NCI-H2196 (cell line): ENCODE measurements at regions not wholly inside any gene's neighbourhood (a gene's known extent, or its start where the extent isn't known, plus 50 kb on each side); places are given as distances from the start of the nearest gene placed in this dataset.

ENCODE experiments used
- DNase-seq: peaks from one replicate; lab custom pipeline; 2025; ENCODE audit not compliant: unreplicated experiment; lab: John Stamatoyannopoulos, UW

DNA sequence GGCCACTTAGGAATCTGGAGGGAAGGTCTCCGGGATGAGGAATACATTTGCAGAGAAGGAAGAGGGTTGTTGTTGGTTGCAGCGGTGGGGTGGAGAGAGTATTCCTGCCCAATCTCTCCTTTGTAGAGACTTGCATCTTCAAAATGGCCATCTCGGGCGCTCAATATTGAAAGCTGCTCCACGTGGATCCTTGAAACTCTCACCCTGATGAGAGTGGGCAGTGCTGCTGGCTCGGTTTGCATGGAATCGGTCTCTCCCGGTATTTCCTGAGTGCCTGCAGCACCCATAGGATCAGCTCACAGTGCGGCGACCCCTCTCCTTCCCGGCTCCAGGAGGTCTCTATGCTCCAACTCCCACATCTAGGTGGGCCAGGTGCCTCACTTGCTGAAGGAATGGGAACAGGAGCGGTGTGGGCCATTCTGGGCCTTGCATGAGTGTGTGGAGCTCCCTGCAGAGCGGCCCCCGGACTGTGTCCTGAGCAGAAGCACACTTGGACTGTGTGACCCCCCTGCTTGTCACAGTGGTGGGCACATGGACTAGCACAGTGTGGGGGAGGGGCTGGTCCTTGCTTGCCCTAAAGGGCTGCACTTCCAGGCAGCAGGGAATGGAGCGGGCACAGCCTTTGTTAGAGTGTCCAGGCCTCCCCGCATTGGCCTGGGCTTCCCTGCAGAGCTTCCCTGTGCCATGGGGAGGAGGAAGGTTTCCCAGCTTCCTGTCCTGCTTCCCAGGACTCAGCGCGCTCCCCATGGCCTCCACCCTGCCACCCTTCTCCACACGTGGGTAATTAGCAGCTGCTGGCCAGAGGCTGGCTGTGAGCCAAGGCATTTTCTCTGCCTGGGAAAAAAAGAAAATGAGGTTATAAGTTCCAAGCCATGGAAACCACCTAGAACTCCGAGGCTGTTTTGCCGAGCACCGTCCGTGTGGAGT lies 139.3 kb downstream of the IRF8 start:
- DNase-seq, result peak; percentile 27

GRCh38 chr16:86038926-86039310 lies 140.0 kb downstream of the IRF8 start:
- no peak for DNase-seq

- DNase-seq, result no peak
Measured at GRCh38 chr16:86039606-86040005, 140.6 kb downstream of the IRF8 start.

DNA sequence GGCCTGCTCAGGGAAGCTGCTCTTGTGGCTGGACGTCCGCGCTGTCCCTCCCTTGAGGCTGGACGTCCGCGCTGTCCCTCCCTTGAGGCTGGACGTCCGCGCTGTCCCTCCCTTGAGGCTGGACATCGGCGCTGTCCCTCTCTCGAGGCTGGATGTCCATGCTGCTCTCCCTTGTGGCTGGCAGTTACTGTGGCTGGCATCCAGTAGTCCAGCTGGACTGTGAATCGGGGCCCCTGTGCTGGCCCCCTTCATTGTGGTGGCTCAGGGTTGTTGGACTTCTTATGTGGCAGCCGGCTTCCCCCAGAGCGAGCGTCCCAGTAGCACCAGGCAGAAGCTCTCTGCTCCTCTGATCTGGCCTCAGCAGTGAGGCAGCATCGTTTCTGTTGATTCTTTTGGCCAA lies 141.5 kb downstream of the IRF8 start:
- DNase-seq, result no peak

GRCh38 chr16:86041215-86041614 lies 142.3 kb downstream of the IRF8 start:
- no peak for DNase-seq

DNA sequence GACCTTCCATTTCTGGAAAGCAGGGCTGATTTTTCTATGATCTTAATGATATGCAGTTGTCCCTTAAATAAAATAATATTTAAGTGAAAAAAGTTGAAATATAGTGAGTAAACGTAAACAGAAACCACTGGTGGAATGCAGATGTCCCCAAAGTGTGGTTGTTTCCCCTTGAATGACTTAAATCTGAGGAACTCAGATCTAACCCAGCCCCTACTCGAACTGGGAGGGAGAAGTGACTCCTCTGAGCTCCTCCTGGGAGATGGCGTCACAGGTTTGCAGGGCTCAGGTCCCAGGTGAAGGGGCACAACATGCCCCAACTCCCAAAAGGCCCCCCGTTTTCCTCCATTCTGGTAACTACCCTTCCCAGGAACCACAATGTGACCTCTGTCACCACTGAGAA lies 142.8 kb downstream of the IRF8 start:
- DNase-seq, result no peak

DNA sequence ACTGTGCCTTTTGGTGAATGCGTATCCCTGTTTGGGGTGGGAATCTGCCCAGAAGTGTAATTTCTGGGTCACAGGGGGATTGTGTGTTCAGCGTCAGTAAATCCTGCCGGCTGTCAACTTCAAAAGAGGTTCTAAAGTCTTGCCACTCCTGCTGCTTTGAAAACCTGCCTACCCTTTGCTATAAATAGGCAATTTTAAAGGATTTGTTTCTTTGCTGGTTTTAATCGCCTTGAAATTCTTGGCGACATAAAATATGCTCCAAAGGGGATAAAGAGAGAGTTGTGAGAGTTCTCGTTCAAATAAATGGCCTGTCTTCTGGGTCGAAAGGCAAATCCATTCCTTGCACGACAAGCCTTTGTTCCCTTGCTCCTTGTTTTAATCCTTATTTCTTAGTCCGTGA lies 143.4 kb downstream of the IRF8 start:
- DNase-seq, result no peak

- DNase-seq, result no peak
Measured at GRCh38 chr16:86042996-86043725, 144.2 kb downstream of the IRF8 start.

DNA sequence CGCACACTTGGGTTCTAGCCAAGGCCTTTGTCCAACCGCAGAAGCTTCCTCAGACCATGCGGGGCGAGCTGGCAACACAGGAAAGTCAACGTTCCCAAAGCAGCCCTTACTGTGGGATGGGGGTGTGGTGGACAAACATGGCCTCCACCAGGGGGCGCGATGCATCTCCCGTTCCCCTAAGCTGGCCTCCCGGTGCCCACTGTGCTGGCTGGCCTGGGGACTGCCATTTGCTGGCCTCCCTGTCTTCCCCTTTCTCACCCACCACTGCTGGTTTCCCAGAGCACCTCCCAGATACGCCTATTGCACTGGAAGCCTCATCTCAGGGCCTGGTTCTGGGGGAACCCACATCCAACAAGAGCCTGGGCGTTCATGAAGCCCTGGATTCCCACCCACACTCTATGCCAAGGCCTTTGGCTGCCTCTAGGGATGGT lies 145.3 kb downstream of the IRF8 start:
- no peak for DNase-seq

- DNase-seq, result peak; percentile 11
Measured at GRCh38 chr16:86044881-86045590, 146.1 kb downstream of the IRF8 start.

DNA sequence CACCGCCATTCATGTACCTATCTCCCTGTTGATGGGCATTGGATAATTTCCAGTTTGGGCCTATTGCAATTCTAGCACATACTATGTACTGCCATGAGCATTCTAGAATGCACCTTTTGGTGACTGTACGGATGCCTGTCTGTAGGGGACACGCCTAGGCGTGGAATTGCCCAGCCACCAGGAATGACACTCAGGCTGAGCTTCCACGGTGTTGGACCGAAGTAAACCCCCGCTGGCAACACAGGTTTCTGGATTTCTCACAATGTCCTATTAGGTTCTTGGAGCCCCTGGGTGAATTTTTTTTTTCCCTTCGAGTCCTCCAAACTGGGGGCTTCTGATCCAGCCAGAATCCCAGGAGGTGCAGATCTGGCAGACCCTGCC lies 146.6 kb downstream of the IRF8 start:
- DNase-seq, result no peak

DNA sequence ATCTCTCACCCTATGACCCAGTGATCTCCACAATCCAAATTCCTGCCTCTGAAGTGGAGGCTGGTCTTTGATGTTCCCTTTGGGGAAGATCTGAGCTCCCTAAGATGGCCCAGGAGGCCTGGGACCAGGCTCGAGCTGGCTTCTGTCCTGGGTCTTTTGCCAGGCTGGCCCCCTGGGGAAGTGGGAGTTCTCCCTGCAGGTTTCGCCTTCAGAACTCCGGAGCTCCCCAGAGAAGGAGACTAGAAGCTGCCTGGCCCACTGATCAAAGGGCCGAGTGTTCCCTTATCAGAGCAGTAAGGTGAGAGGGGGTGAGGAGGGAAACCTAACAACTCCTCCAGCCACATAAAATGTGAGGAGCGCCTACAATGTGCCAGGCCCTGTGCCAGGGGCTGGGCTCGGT lies 147.1 kb downstream of the IRF8 start:
- no peak for DNase-seq

- DNase-seq, result no peak
Measured at GRCh38 chr16:86046667-86047270, 147.8 kb downstream of the IRF8 start.

DNA sequence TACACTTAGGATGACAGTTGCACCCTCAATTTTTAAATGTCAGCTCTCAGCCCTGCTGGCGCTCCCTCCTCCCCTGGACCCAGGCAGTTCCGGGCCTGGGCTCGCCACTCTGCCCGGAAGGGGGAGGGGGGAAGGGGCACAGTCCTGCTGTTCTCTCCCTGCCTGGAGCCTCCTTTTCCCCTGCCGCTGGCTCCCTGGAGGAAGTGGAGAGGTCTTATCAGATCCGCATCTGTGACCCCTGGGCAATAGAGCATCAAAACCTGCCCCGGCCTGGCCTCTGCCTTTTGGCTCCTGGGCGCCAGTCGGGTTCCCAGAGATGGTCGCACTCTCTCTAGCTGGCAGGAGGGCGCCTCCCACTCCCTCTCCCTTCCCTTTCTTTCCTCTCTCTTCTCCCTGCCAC lies 149.3 kb downstream of the IRF8 start:
- DNase-seq, result no peak

- no peak for DNase-seq
Measured at GRCh38 chr16:86048882-86049585, 150.1 kb downstream of the IRF8 start.

DNA sequence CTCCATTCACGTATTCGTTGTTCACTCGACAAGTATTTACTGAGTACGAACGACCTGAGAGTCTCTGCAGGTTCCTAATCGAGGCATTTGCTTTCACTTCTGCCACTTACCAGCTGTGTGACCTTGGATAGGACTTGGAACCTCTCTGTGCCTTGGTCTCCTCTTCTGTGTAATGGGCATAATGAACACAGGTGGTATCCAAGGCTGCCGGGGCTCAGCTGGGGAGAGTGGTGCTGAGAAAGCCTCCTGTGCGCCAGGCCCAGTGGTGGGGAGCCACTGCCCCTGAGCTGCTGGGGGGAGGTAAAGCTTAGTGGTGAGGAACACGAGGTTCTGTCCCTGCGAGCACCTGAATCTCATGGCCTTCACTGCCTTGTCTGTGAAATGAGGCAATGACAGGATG lies 150.7 kb downstream of the IRF8 start:
- DNase-seq, result no peak

DNA sequence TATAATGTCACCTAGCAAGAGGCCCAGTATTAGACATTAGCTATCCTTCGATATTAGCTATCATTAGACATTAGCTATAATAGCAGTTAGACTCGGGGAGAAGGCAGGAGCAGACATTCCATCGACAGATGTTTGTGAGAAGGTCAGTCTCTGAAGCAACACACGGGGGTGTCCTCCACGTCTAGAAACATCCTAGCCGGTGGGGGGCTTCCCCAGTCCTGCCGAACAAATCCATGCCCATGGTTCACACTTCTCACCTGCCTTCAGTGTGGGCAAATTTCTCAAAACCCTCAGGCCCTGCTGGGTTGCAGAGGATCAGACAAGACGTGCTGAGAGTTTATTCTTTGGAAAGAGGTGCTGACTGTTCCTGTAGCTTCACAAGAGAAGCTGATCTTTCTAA lies 151.1 kb downstream of the IRF8 start:
- DNase-seq, result no peak

DNA sequence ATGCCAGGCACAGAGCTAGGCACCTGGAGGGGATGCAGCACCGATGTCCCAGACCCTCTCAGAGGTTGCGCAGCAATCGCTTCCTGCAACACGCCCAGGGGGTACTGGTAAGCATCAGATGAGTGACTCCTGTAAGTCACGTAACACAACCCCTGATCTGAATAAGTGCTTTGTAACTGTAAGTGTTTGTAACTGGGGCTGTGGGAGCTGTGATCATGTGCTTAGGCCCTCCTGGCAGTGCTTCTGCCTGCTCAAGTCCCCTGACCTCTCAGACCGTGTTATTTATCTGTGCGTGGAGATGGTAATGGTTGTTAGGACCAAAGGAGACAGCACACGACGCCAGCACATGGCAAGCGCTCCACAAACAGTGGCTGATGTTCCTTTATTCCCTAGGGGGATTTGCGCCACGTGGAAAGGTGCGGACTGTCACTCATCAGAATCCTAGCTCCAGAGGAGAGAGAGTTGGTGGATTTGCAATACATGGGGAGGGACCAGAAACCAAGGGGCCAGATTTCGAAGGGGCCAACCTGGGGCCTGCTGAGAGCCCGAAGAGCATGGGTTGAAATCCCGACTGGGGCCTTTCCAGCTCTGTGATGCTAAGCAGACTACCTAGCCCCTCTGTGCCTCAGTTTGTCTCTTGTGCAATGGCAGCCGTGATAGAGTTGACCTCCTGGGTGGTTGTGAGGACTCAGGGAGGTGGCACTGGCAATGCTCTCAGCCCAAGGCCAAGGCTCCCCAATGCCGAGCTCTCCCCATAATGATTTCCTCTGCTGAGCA lies 151.8 kb downstream of the IRF8 start:
- DNase-seq, result no peak

DNA sequence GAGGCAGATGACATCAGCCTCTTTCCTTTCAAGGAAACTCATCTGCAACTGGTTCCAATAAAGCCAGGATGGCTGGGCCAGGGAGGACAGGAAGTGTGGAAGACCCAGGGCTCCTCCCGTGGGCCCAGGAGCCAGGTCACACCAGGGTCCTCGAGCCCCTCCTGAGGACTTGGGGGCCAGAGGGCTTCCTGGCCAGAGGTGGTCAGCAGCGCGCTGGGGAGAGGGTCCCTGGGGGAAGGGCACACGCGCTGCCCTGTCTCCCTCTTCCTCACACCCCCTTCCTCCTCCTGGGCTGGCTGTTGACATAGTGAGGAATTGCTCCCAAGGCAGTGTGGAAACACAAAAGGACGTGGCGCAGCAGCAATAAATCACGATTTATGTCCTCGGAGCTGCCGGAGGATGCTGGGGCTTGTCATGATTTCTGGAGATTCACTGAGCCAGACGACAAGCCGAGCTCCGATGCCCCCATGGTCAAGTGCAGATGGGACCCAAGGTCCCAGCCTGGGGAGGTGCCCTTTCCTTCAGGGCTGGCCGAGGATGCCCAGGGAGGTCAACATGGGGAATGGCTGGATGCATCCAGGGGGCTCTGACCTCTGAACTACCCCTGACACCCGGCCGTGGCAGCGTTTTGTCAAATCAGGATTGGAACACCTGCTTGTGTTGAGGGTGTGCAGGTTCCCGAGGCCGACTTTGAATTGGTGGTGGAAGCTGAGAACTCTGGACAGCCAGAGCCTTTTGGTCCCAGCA lies 152.6 kb downstream of the IRF8 start:
- DNase-seq, result no peak
